KOPT-K1 (cell line): ENCODE measurements at regions not wholly inside any gene's neighbourhood (a gene's known extent, or its start where the extent isn't known, plus 50 kb on each side); places are given as distances from the start of the nearest gene placed in this dataset.

Experiments used
- H3K27ac ChIP-seq: fragments of 200-600 bp; sonication (generic); 2 replicates; pipeline ENCODE4 v1.5.1; 2016; ENCODE audit warnings: antibody characterized with exemption, mild to moderate bottlenecking, low read depth, low read length; ENCODE audit not compliant: poor library complexity, severe bottlenecking
- H3K36me3 ChIP-seq: fragments of 200-600 bp; sonication (generic); 2 replicates; pipeline ENCODE4 v1.5.1; 2017; ENCODE audit warnings: antibody characterized with exemption, mild to moderate bottlenecking, low read length, moderate library complexity; ENCODE audit not compliant: insufficient read depth
- H3K9me3 ChIP-seq: fragments of 200-600 bp; sonication (generic); 2 replicates; pipeline ENCODE4 v1.5.1; 2017; ENCODE audit warnings: antibody characterized with exemption, low read length, mild to moderate bottlenecking; ENCODE audit not compliant: insufficient read depth, poor library complexity, severe bottlenecking

DNA sequence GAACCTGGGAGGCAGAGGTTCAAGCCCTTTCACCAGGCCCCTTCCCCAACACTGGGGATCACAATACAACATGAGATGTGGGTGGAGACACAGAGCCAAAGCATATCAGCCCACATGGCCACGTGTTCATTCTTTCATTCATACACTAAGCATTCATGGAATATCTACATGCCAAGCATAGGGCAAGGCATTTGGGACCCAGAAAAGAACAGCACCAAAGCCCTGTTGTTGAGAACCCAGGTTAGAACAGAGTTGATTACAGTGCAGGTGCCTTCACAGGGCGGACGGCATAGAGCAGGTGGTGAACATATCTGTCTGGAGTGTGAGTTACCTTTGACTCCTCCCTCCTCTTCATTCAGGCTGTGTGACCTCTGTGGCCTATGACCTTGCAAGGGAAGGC, 159.4 kb upstream of the GSC start:
- no peaks in the 10 kb centered on the region for H3K9me3 ChIP-seq
- no peaks in the 10 kb centered on the region for H3K36me3 ChIP-seq
- H3K27ac ChIP-seq = no peak overlapping the region

DNA sequence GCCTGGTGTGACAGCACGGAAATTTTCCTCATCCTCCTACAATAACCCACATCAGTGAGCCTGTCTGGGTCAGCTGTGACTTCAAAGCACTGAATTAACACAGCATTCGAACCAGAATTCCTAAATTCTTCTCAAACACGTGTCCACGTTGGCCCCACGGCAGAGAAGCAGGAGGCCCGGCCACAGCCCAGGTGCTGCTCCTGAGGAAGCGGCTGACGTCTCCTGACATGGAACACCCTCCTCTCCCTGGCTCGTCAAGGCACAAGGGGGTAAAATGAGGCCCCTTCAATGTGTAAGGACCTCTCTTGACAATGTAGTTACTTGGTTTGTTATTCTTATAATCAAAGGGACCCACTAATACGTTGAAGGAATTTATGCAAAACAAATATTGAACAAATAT, 156.3 kb upstream of the GSC start:
- no peaks in the 10 kb centered on the region for H3K36me3 ChIP-seq
- H3K27ac ChIP-seq = no peak overlapping the region
- no peaks in the 10 kb centered on the region for H3K9me3 ChIP-seq

DNA sequence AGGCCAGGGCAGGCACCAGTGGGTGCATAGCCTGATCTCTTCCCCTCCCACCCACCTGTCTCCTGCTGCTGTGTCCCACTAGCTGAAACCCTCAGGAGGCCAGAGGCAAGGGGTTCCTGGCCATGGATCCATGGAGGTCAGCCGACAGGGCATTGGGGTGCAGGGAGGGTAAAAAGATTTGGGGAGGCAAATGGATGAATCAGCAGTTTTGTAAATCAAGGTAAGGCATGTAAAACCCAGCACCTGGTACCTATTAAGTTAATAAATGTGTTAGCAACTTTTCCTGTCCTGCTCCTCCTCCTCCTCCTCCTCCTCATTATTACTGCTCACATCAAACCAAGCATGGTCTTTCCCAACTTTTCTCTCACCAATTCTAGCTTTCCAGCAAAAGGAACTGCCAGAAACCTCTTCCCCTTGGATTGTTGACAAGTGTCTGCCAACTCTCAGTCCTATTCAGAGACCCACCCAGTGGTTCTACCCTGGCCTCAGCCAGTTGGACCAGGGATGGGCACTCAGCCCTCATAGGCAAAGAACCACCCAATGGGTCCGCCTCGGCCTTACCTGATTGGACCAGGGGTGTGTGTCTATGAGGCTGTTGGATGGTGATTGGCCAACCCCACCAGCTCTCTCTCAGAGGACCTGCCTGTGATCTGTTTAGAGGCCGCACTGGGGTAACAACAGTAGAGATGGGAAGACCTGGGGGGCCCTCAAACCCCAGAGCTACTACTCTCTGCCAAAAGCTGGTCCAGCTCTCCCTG, 155.7 kb upstream of the GSC start:
- H3K9me3 ChIP-seq = no peaks in the 10 kb centered on the region
- no peaks in the 10 kb centered on the region for H3K36me3 ChIP-seq
- H3K27ac ChIP-seq = no peak overlapping the region

DNA sequence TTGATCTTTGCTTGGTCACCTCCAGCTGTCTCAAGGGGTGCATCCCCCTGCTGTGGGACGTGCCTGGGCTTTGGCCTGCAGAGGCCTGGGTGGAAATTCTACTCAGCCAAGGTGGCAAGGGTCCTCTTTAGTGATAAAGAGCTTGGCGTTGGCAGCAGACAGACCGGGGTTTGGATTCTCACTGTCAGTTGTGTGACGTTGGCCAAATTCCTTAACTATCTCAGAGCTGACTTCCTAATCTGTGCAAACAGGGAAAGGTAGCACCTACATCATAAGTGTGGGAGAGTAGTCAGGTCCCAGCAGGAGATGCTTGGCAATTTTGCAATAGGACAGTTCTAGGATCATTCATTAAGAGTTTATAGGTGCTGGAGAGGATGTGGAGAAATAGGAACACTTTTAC, 154.3 kb upstream of the GSC start:
- no peaks in the 10 kb centered on the region for H3K36me3 ChIP-seq
- no peak overlapping the region for H3K27ac ChIP-seq
- H3K9me3 ChIP-seq = no peaks in the 10 kb centered on the region

DNA sequence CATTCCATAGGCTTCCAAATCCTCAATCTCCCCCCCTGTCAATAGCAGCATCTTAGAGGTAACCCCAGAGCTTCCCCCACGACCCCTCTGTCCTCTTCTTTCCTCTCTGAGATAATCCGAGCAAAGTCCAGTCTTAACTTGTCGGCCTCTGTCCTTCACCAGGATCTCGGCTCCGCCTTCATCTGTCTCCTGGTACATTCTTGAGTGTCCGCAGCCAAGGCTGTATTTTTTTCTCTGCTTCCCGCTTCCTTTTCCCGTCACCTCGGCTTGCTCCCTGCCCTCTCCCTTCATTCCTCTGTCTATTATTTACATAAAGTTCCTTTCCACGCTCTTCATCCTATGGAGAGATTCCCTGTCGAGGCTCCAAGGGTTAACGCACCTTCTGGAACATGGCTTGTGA, 153.9 kb upstream of the GSC start:
- Histone ChIP-seq H3K36me3 (no peaks in the 10 kb centered on the region), H3K27ac (no peak overlapping the region)

DNA sequence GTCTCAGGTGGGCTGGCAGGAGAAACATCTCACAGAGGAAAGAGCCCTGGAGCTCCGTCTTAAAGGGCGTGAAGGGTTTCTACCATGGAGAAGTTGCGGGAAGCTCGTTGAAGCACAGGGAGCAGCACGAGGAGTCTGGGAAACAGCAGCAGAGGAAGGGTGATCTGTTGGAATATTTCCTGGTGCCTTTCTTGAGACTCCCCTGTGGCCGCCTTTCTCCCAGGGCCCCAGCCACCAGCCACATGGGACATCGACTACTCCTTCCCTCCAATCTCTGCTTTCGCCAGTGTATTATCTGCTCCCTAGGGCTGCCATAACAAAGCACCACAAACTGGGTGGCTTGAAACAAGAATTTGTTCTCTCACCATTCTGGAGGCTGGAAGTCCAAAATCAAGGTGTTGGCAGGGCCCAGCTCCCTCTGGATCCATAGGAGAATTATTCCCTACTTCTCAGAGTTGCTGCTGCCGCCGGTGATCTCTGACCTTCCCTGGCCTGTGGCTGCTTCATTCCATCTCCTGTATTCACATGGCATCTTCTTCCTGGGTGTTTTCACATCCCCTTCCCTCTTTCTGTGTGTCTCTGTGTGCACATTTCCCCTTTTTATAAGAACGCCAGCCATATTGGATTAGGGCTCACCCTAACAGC, 152.8 kb upstream of the GSC start:
- Histone ChIP-seq H3K9me3 (no peaks in the 10 kb centered on the region), H3K27ac (no peak overlapping the region), H3K36me3 (no peaks in the 10 kb centered on the region)

More for the DNA sequence above, 153.9 kb upstream of the GSC start:
- H3K9me3 ChIP-seq = no peaks in the 10 kb centered on the region

DNA sequence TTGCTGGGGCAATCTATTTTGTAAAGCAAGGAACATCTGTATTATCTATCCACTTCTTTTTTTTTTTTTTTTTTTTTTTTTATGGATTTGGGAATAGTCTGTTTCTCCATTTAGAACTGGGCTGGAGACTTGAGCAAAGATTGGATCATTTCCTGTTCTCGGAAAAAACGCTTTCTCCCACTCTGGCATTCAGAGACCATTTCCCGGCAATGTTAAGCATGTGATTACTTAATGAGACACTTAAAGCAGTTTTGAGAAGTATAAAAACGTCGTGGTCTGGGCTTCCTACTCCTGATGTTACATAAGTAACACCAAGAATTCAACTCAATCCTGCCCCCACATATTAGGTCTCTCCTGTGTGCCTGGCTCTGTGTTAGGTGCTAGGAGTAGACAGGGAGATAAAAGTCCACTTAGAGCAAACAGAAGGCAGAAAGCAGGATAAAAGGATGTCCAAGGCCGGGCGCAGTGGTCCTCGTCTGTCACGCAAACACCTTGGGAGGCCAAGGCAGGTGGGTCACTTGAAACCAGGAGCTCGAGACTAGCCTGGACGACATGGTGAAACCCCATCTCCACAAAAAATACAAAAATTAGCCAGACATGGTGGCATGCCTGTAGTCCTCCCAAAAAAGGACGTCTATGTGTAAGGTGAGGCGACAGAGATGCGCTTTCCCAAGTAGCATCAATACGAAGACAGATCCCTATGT, 152.1 kb upstream of the GSC start:
- no peaks in the 10 kb centered on the region for H3K36me3 ChIP-seq
- H3K27ac ChIP-seq = no peak overlapping the region
- no peaks in the 10 kb centered on the region for H3K9me3 ChIP-seq

DNA sequence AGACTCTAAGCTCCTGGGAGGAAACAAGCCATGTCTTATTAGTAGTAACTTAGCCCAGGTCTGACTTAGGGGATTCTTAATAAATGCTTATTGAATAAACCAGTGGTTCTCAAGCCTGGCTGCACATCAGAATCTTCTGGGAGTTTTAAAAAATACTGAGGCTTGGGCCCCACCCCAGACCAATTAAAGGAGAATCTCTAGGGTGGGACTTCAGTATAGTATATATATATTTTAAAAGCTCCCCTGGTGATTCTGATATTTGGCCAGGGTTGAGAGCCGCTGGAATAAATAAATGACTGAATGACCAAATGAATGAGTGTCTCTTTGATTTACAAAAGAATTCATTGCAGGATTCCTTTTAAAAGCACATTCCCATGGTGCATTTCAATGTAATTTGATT, 151.5 kb upstream of the GSC start:
- Histone ChIP-seq H3K9me3 (no peaks in the 10 kb centered on the region), H3K27ac (no peak overlapping the region), H3K36me3 (no peaks in the 10 kb centered on the region)

DNA sequence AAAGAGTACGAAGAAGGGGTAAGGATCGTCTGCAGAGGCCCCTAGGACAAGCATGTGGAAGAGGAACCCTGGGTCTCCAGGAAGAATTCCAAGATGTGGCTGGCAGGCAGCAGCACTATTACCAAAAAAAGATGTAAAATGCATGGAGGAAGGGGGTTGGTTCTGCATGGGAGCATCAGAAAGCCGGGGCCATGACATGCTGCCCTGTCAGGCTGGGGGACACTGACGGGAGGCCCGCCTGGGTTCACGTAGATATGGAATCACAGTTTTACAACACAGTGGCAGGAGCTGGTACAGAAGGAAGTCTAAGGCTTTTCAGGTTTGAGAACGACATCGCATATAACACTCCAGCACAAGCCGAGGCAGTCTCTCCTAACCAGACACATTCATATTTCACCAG, 150.0 kb upstream of the GSC start:
- Histone ChIP-seq H3K27ac (no peak overlapping the region), H3K36me3 (no peaks in the 10 kb centered on the region), H3K9me3 (no peaks in the 10 kb centered on the region)

DNA sequence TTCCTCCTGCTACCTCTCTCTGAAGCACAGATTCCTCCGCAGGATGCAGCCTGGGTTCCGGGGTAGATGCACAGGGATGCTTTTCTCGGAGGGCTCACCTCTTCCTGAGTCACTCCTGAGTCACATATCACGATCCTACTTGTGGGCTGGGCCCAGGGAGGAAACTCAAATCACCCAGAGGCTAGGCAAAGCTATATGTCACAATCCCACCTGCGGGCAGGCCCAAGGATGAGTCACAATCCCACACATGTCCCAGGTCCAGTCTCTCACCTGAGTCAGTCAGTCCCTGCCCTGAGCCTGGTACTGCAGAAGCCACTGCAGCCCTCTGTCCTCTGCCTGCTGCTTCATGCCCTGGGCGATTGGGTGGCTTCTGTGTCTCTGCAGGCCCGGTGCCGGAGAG, 149.0 kb upstream of the GSC start:
- H3K9me3 ChIP-seq = no peaks in the 10 kb centered on the region
- H3K27ac ChIP-seq = peak overlapping the region; percentile 43
- no peaks in the 10 kb centered on the region for H3K36me3 ChIP-seq

DNA sequence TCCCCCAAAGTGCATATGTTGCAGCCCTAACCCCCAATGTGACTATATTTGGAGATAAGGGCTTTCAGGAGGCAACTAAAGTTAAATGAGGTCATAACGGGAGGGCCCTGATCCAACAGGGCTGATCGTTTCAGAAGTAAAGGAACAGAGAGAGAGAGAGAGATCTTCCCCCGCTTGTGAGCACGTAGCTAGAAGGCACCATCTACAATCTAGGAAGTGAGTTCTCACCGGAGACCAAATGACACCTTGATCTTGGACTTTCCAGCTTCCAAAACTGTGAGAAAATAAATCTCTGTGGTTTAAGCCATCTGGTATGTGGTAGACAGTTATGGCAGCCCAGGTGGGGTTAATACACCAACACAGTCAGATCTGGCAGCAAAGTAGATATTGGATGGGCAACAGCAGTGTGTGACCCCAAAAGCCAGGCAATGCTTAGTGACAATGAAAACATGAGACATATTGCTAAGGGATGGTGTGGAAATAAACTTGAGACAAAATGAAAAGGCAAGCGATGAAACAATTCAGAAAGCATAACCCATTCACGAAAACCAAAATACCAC, 147.2 kb upstream of the GSC start:
- no peaks in the 10 kb centered on the region for H3K36me3 ChIP-seq
- no peaks in the 10 kb centered on the region for H3K9me3 ChIP-seq
- peak overlapping the region; percentile 61 for H3K27ac ChIP-seq

DNA sequence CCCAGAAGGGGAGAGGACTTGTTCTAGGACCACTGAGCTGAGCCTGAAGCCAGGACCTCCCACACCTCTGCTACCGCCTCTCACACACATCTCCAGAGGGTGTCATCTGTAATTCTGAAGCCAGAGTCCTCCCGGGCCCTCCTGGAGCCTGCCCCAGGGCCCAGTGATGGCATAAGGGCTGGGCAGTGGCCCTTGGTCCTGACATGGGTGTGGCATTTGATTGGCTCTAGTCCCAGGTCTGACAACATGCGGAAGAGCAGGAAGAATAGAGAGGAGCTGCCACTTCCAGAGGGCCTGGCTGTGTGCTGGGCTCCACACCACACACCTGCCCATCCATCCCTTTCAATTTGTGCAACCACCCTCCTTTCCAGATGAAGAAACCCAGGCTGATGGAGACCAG, 144.3 kb upstream of the GSC start:
- Histone ChIP-seq H3K36me3 (no peaks in the 10 kb centered on the region), H3K27ac (no peak overlapping the region), H3K9me3 (no peaks in the 10 kb centered on the region)

DNA sequence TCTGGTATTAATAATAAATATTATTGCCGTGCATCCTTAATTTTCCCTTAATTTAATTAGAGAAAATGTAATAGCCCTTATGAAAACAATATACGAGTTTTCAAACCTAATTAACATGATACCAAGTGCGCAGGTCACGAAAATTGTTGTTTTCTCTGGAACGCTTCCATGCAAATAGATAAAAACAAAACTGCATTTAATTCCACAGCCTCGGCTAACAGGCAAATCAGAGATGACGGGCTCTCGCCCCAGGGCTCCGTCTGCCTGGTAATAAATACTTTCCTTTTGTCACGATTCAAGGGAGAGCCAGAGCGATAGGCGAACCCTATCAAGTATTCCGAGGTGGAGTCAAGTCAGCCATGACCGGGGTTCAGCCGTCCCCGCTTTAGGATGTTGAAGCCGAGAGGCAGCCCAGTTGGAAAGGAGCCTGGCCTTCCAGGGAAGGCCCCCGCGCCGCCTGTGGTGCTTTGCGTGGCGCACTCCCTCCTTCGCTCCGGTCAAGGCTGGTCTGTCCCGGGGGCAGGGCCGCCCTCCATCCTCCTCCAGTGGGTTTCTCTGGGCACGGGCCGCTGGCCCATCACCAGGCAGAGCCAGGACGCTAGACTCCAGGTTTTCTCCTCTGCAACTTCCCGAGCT, 137.8 kb upstream of the GSC start:
- Histone ChIP-seq H3K9me3 (no peaks in the 10 kb centered on the region), H3K27ac (no peak overlapping the region), H3K36me3 (no peaks in the 10 kb centered on the region)

DNA sequence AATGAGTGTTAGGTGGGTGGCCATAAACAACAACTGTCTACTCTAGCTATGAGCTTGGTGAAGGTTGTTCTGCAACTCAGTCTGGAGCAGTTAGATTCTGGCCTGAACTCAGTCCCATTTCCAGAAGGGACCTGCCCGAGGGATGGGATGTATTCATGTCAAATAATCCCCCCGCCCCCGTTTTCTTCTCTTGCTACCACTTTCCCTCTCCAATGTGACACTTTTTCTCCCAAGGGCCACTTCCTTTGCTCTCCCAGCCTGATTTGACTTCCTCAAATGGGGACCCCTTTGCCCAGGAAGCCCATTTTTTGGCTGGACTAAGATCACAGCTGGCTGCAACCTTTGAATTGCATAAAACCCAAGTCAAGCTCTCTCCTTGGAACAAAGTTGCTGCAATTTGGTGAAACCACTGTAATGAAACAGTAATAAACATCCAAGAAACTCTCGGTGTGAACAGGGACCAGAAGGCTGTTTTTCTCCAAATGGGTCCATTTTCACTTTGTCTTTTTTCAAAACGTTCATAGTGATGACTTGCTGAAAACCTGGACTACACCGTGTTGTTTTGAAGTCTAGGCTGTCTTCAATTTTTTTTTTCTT, 137.2 kb upstream of the GSC start:
- H3K27ac ChIP-seq = no peak overlapping the region
- no peaks in the 10 kb centered on the region for H3K36me3 ChIP-seq
- H3K9me3 ChIP-seq = no peaks in the 10 kb centered on the region

DNA sequence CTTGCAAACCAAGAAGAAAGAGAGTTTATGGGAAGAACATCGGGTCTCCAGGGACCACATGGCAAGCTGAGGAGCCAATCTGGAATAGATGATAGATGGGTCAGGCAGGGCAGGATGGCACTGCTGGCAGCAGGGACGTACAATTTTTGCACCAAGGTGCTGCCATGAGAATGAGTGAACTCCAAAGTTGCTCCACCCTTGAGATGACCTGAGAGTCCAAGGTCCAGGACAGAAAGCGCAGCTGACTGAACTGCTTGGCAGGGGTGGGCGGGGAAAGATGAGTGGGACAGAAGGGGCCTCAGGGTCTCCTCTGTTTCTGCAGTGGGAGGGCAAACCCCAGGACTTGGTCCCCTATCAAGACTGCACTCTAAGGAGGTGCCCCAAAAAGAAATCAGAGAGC, 136.7 kb upstream of the GSC start:
- H3K27ac ChIP-seq = no peak overlapping the region
- H3K9me3 ChIP-seq = no peaks in the 10 kb centered on the region
- no peaks in the 10 kb centered on the region for H3K36me3 ChIP-seq
